HG03378 (cell line): ENCODE measurements at regions not wholly inside any gene's neighbourhood (a gene's known extent, or its start where the extent isn't known, plus 50 kb on each side); places are given as distances from the start of the nearest gene placed in this dataset.
A peak's percentile ranks its signal among the peaks of the same experiment; 100 is the strongest.
"Not testable (repeated sequence)": the region's sequence is repeated elsewhere in the genome, so short reads cannot be mapped to it uniquely, and the experiment has no call there.

Experiments
- ATAC-seq: cut with Tn5 transposase; IDR thresholded peaks from one replicate; pipeline ENCODE4 v1.9.1; 2021; ENCODE audit warnings: mild to moderate bottlenecking, moderate library complexity; ENCODE audit not compliant: unreplicated experiment

GRCh38 chr10:63910806-63911205 lies 389.6 kb downstream of the REEP3 start:
- no peak for ATAC-seq

GRCh38 chr10:63915240-63915639 lies 394.0 kb downstream of the REEP3 start:
- no peak for ATAC-seq

- no peak for ATAC-seq
Measured at GRCh38 chr10:63917363-63917762, 396.2 kb downstream of the REEP3 start.

- ATAC-seq = no peak
Measured at GRCh38 chr10:63919575-63920279, 398.5 kb downstream of the REEP3 start.

- no peak for ATAC-seq
Measured at GRCh38 chr10:63920926-63921325, 399.7 kb downstream of the REEP3 start.

- ATAC-seq = no peak
Measured at GRCh38 chr10:63921908-63922467, 400.8 kb downstream of the REEP3 start.

GRCh38 chr10:63922468-63923284 lies 401.5 kb downstream of the REEP3 start:
- no peak for ATAC-seq

GRCh38 chr10:63929831-63930467 lies 408.7 kb downstream of the REEP3 start:
- ATAC-seq = no peak

- ATAC-seq = no peak
Measured at GRCh38 chr10:63930584-63930983, 409.4 kb downstream of the REEP3 start.

GRCh38 chr10:63935705-63936104 lies 414.5 kb downstream of the REEP3 start:
- ATAC-seq = no peak

GRCh38 chr10:63940277-63940922 lies 419.2 kb downstream of the REEP3 start:
- ATAC-seq = no peak

- no peak for ATAC-seq
Measured at GRCh38 chr10:63964406-63964805, 443.2 kb downstream of the REEP3 start.

- ATAC-seq = no peak
Measured at GRCh38 chr10:63965846-63966245, 444.6 kb downstream of the REEP3 start.

GRCh38 chr10:63972949-63973827 lies 452.0 kb downstream of the REEP3 start:
- no peak for ATAC-seq

- peak; percentile 96 for ATAC-seq
Measured at GRCh38 chr10:63976538-63976937, 455.3 kb downstream of the REEP3 start.

- peak; percentile 67 for ATAC-seq
Measured at GRCh38 chr10:63977329-63977923, 456.2 kb downstream of the REEP3 start.

- ATAC-seq = not testable (repeated sequence)
Measured at GRCh38 chr10:63980870-63981269, 459.7 kb downstream of the REEP3 start.

GRCh38 chr10:63984061-63984460 lies 462.9 kb downstream of the REEP3 start:
- ATAC-seq = not testable (repeated sequence)

GRCh38 chr10:63986536-63986935 lies 465.3 kb downstream of the REEP3 start:
- no peak for ATAC-seq

- ATAC-seq = no peak
Measured at GRCh38 chr10:63987212-63987611, 466.0 kb downstream of the REEP3 start.
